Tibial nerve (tissue), 4 donors: ENCODE measurements at regions not wholly inside any gene's neighbourhood (a gene's known extent, or its start where the extent isn't known, plus 50 kb on each side); places are given as distances from the start of the nearest gene placed in this dataset.

Experiments
- DNase-seq, 2 donors: peaks; one replicate each; pipeline ENCODE4 v3.0.0-alpha.2; 2019; ENCODE audit warnings: low spot score in 2 of 2
- H3K27ac ChIP-seq, 4 donors: fragments of 200-600 bp; sonication (generic) in 3 of 4; one replicate each; pipeline ENCODE4 v1.5.1; 2017 to 2019; ENCODE audit warnings: mild to moderate bottlenecking in 1 of 4
- H3K27me3 ChIP-seq, 2 donors: fragments of 200-600 bp; sonication (generic) in 1 of 2; one replicate each; pipeline versions ENCODE4 v1.5.1 to v1.6.0; 2017 to 2019
- H3K36me3 ChIP-seq, 3 donors: fragments of 200-600 bp; sonication (generic); one replicate each; pipeline ENCODE4 v1.5.1; 2018 to 2019
- H3K4me1 ChIP-seq, 4 donors: fragments of 200-600 bp; sonication (generic) in 3 of 4; one replicate each; pipeline ENCODE4 v1.5.1; 2017 to 2019
- H3K4me3 ChIP-seq, 4 donors: fragments of 200-600 bp; sonication (generic) in 3 of 4; one replicate each; pipeline ENCODE4 v1.5.1; 2017 to 2019; ENCODE audit warnings: mild to moderate bottlenecking in 1 of 4, moderate library complexity in 1 of 4
- H3K9me3 ChIP-seq, 4 donors: fragments of 200-600 bp; sonication (generic) in 3 of 4; one replicate each; pipeline ENCODE4 v1.5.1; 2017 to 2019
- CTCF ChIP-seq, 5 experiments: fragments of 200-600 bp in 3 of 5; fragments of 450-650 bp in 2 of 5; sonication (generic) in 3 of 5; IDR thresholded peaks; one replicate each; pipeline ENCODE4 v1.5.1; 2016 to 2019; ENCODE audit warnings: antibody characterized with exemption in 5 of 5, mild to moderate bottlenecking in 3 of 5, moderate library complexity in 2 of 5
- EP300 ChIP-seq, 2 donors: sonication (generic); formaldehyde crosslinking; IDR thresholded peaks; one replicate each; pipeline ENCODE4 v1.6.1; 2017; ENCODE audit warnings: antibody characterized with exemption in 2 of 2, mild to moderate bottlenecking in 1 of 2
- POLR2A ChIP-seq, 2 donors: fragments of 450-650 bp; IDR thresholded peaks; one replicate each; pipeline ENCODE4 v1.6.1; 2017; ENCODE audit warnings: antibody characterized with exemption in 2 of 2, mild to moderate bottlenecking in 2 of 2, moderate library complexity in 2 of 2
- WGBS, 2 donors: methylation state at CpG; one replicate each; pipeline ENCODE4 v1.1.5; 2018; 5-methylcytosine and 5-hydroxymethylcytosine counted together

- Histone ChIP-seq H3K9me3 (no peaks in the 10 kb centered on the region), H3K27ac (no peak overlapping the region)
Observed at GRCh38 chr12:77777274-77777673, 53.4 kb upstream of the NAV3 start.

GRCh38 chr12:77774761-77775160 lies 55.9 kb upstream of the NAV3 start:
- TF ChIP-seq CTCF (IDR thresholded peaks at IDR 0.05) (no peak), EP300 (IDR thresholded peaks at IDR 0.05) (no peak), POLR2A (IDR thresholded peaks at IDR 0.05) (no peak)
- Histone ChIP-seq H3K9me3 (no peaks in the 10 kb centered on the region), H3K27ac (no peak overlapping the region), H3K27me3 (no peaks in the 10 kb centered on the region), H3K4me3 (no peak overlapping the region), H3K4me1 (no peaks in the 10 kb centered on the region), H3K36me3 (no peaks in the 10 kb centered on the region)
- 85 to 86% methylated on average over 5 of the region's 5 CpGs for WGBS, 2 donors
- no peak for DNase-seq

More at GRCh38 chr12:77777274-77777673, 53.4 kb upstream of the NAV3 start:
- Histone ChIP-seq H3K4me1 (no peaks in the 10 kb centered on the region), H3K36me3 (no peaks in the 10 kb centered on the region), H3K27me3 (no peaks in the 10 kb centered on the region), H3K4me3 (no peak overlapping the region)
- TF ChIP-seq EP300 (IDR thresholded peaks at IDR 0.05) (no peak), CTCF (IDR thresholded peaks at IDR 0.05) (no peak), POLR2A (IDR thresholded peaks at IDR 0.05) (no peak)
- WGBS, 2 donors = 96 to 100% methylated on average over 1 of the region's 1 CpG
- DNase-seq = no peak

- TF ChIP-seq EP300 (IDR thresholded peaks at IDR 0.05) = no peak
- no peak for TF ChIP-seq POLR2A (IDR thresholded peaks at IDR 0.05)
- no peak for TF ChIP-seq CTCF (IDR thresholded peaks at IDR 0.05)
- Histone ChIP-seq H3K36me3 (no peaks in the 10 kb centered on the region), H3K27ac (no peak overlapping the region), H3K4me3 (no peak overlapping the region), H3K9me3 (peaks cover 0 to 11% (median 0%) of the 10 kb centered on the region in 4 donors), H3K4me1 (no peaks in the 10 kb centered on the region), H3K27me3 (no peaks in the 10 kb centered on the region)
- DNase-seq = no peak
- WGBS, 2 donors = 81 to 83% methylated on average over 6 of the region's 6 CpGs
Observed at GRCh38 chr12:77772676-77773298, 57.9 kb upstream of the NAV3 start.

GRCh38 chr12:77768558-77768957 lies 62.1 kb upstream of the NAV3 start:
- no peak for TF ChIP-seq POLR2A (IDR thresholded peaks at IDR 0.05)
- no peak for TF ChIP-seq CTCF (IDR thresholded peaks at IDR 0.05)
- no peak for TF ChIP-seq EP300 (IDR thresholded peaks at IDR 0.05)
- H3K4me3 ChIP-seq = no peak overlapping the region
- H3K4me1 ChIP-seq = no peaks in the 10 kb centered on the region
- no peaks in the 10 kb centered on the region for H3K27me3 ChIP-seq
- peaks cover 0 to 19% (median 0%) of the 10 kb centered on the region in 4 donors for H3K9me3 ChIP-seq
- DNase-seq = no peak
- H3K27ac ChIP-seq = no peak overlapping the region
- no peaks in the 10 kb centered on the region for H3K36me3 ChIP-seq
- 80 to 83% methylated on average over 1 of the region's 1 CpG for WGBS, 2 donors

- H3K9me3 ChIP-seq = peaks cover 0 to 19% (median 0%) of the 10 kb centered on the region in 4 donors
- H3K27ac ChIP-seq = no peak overlapping the region
- 100% methylated on average over 1 of the region's 1 CpG for WGBS, 2 donors
- H3K4me3 ChIP-seq = no peak overlapping the region
- DNase-seq = no peak
- no peaks in the 10 kb centered on the region for H3K36me3 ChIP-seq
- TF ChIP-seq EP300 (IDR thresholded peaks at IDR 0.05) = no peak
- no peak for TF ChIP-seq POLR2A (IDR thresholded peaks at IDR 0.05)
- TF ChIP-seq CTCF (IDR thresholded peaks at IDR 0.05) = no peak
- H3K27me3 ChIP-seq = no peaks in the 10 kb centered on the region
- no peaks in the 10 kb centered on the region for H3K4me1 ChIP-seq
Observed at GRCh38 chr12:77767756-77768343, 62.8 kb upstream of the NAV3 start.
